ENCODE measurements at regions not wholly inside any gene's neighbourhood (a gene's known extent, or its start where the extent isn't known, plus 50 kb on each side); places are given as distances from the start of the nearest gene placed in this dataset.

- FAIRE-seq (no peak), ATAC-seq (no peak), DNase-seq (ENCODE audit: low read depth, low spot score) (no peak)
- H3K9ac ChIP-seq (ENCODE audit: control insufficient read depth, insufficient read depth, low read length): no peak overlapping the region
- no peaks in the 10 kb centered on the region for H3K4me1 ChIP-seq (ENCODE audit: control insufficient read depth, insufficient read depth, low read length)
- ChIA-PET POLR2A (no interaction called here), CTCF (no interaction called here), RAD21 (ENCODE audit: unreplicated experiment) (no interaction called here), SMC1A (ENCODE audit: uncharacterized antibody, unreplicated experiment) (no interaction called here)
- no peak overlapping the region for H3K27ac ChIP-seq (ENCODE audit: control insufficient read depth, insufficient read depth)
- H3K79me2 ChIP-seq (ENCODE audit: control insufficient read depth, insufficient read depth, low read length): no peaks in the 10 kb centered on the region
- no TSS peak for BruUV-seq (replicated peaks)
- H3K4me2 ChIP-seq (ENCODE audit: control insufficient read depth, insufficient read depth): no peak overlapping the region
- no peaks in the 10 kb centered on the region for H4K20me1 ChIP-seq (ENCODE audit: control insufficient read depth, insufficient read depth)
- intact Hi-C loops (cut with micrococcal nuclease; ENCODE audit: unreplicated experiment) (no loop called here), in situ Hi-C loops (cut with MboI) (no loop called here)
- no peak for TF ChIP-seq SKIL (IDR thresholded peaks at IDR 0.05; ENCODE audit: low read depth, poor library complexity, severe bottlenecking)
- no peak for TF ChIP-seq MYC (IDR thresholded peaks at IDR 0.05; ENCODE audit: insufficient read depth, insufficient read length, insufficient replicate concordance, low read length, severe bottlenecking)
- TF ChIP-seq CBX5 (IDR thresholded peaks at IDR 0.05; ENCODE audit: low read depth): no peak
- no peak for TF ChIP-seq SP1 (IDR thresholded peaks at IDR 0.05; ENCODE audit: low read depth, low read length)
- no peak for TF ChIP-seq TCF7 (IDR thresholded peaks at IDR 0.05; ENCODE audit: borderline replicate concordance)
- H2AFZ ChIP-seq (ENCODE audit: control insufficient read depth, low read depth, low read length): no peak overlapping the region
- H3K36me3 ChIP-seq (ENCODE audit: control insufficient read depth in 2 of 2, insufficient read depth in 2 of 2, low read length in 1 of 2): no peaks in the 10 kb centered on the region
- no peaks in the 10 kb centered on the region for H3K9me3 ChIP-seq (replicated peaks; ENCODE audit: control insufficient read depth, insufficient read depth, low read length)
- H3K4me3 ChIP-seq: no peak overlapping the region
- no peaks in the 10 kb centered on the region; a peak in 1 of 4 replicates for H3K27me3 ChIP-seq (replicated peaks in 1 of 2; ENCODE audit: control insufficient read depth in 2 of 2, insufficient read depth in 2 of 2, low read length in 1 of 2)
Measured at GRCh38 chr5:88116396-88116795, 152.2 kb downstream of the TMEM161B start.

GRCh38 chr5:88115211-88115610 lies 153.4 kb downstream of the TMEM161B start:
- SMC1A ChIA-PET (ENCODE audit: uncharacterized antibody, unreplicated experiment): interaction anchor here (1.1 kb wide), 1 partner anchor 12 kb away, joined by 4 read pairs; no protein-coding TSS in a partner anchor
- BruUV-seq (replicated peaks): no TSS peak
- POLR2A ChIA-PET: no interaction called here
- Histone ChIP-seq H2AFZ (ENCODE audit: control insufficient read depth, low read depth, low read length) (no peak overlapping the region), H3K27me3 (replicated peaks in 1 of 2; ENCODE audit: control insufficient read depth in 2 of 2, insufficient read depth in 2 of 2, low read length in 1 of 2) (no peaks in the 10 kb centered on the region; a peak in 2 of 4 replicates), H3K27ac (ENCODE audit: control insufficient read depth, insufficient read depth) (no peak overlapping the region), H3K79me2 (ENCODE audit: control insufficient read depth, insufficient read depth, low read length) (no peaks in the 10 kb centered on the region), H3K36me3 (ENCODE audit: control insufficient read depth in 2 of 2, insufficient read depth in 2 of 2, low read length in 1 of 2) (no peaks in the 10 kb centered on the region), H4K20me1 (ENCODE audit: control insufficient read depth, insufficient read depth) (no peaks in the 10 kb centered on the region), H3K4me2 (ENCODE audit: control insufficient read depth, insufficient read depth) (no peak overlapping the region), H3K9me3 (replicated peaks; ENCODE audit: control insufficient read depth, insufficient read depth, low read length) (no peaks in the 10 kb centered on the region), H3K4me1 (ENCODE audit: control insufficient read depth, insufficient read depth, low read length) (no peaks in the 10 kb centered on the region), H3K9ac (ENCODE audit: control insufficient read depth, insufficient read depth, low read length) (no peak overlapping the region), H3K4me3 (no peak overlapping the region)
- FAIRE-seq (no peak), DNase-seq (ENCODE audit: low read depth, low spot score) (no peak), ATAC-seq (no peak)
- CTCF ChIA-PET: interaction anchor here (1.4 kb wide), 1 partner anchor 15 kb away, joined by 3 read pairs; no protein-coding TSS in a partner anchor
- intact Hi-C loops (cut with micrococcal nuclease; ENCODE audit: unreplicated experiment): no loop called here
- in situ Hi-C loops (cut with MboI): no loop called here
- RAD21 ChIA-PET (ENCODE audit: unreplicated experiment): no interaction called here
- 11% methylated on average over 3 of the region's 3 CpGs for WGBS (ENCODE audit: insufficient coverage, insufficient replicate concordance, low lambda C conversion rate, missing lambda C conversion rate)
- no peak for TF ChIP-seq ELK1 (IDR thresholded peaks at IDR 0.05; ENCODE audit: low read depth, low read length)
- no peak for TF ChIP-seq EED (IDR thresholded peaks at IDR 0.05; ENCODE audit: low read depth)
- no peak for TF ChIP-seq DPF2 (IDR thresholded peaks at IDR 0.05)
- TF ChIP-seq REST (IDR thresholded peaks at IDR 0.05; ENCODE audit: low read depth, low read length): no peak
- no peak for TF ChIP-seq ZNF24 (IDR thresholded peaks at IDR 0.05)
- no peak for TF ChIP-seq CREM (IDR thresholded peaks at IDR 0.05; ENCODE audit: low read depth)
- TF ChIP-seq TCF7 (IDR thresholded peaks at IDR 0.05; ENCODE audit: borderline replicate concordance): no peak
- TF ChIP-seq ATF3 (IDR thresholded peaks at IDR 0.05; ENCODE audit: borderline replicate concordance, extremely low read depth, low read depth, low read length): no peak

Measured in GM12878 (cell line).